Lung (tissue), 11 donors: ENCODE measurements at regions not wholly inside any gene's neighbourhood (a gene's known extent, or its start where the extent isn't known, plus 50 kb on each side); places are given as distances from the start of the nearest gene placed in this dataset.

ENCODE experiments used
- ATAC-seq: fragments of 200-7000 bp; cut with Tn5 transposase; one replicate; pipeline ENCODE4 v1.9.1; 2020; ENCODE audit warnings: moderate number of reproducible peaks; ENCODE audit not compliant: insufficient read depth, low FRiP score
- DNase-seq, 3 donors: peaks; one replicate each; pipeline ENCODE4 v3.0.0-alpha.2; 2013 to 2017
- H3K27ac ChIP-seq, 2 donors: one replicate each; pipeline ENCODE4 v1.5.1; 2013; ENCODE audit warnings: mild to moderate bottlenecking in 2 of 2, moderate library complexity in 2 of 2, control low read depth in 1 of 2, inconsistent platforms in 1 of 2, low read depth in 1 of 2, low read length in 1 of 2
- H3K27me3 ChIP-seq, 3 donors: one replicate each; pipeline ENCODE4 v1.5.1; 2013; ENCODE audit warnings: low read length in 2 of 3; ENCODE audit not compliant: control insufficient read depth in 3 of 3, insufficient read depth in 3 of 3
- H3K36me3 ChIP-seq, 4 donors: one replicate each; pipeline ENCODE4 v1.5.1; 2013; ENCODE audit warnings: low read length in 4 of 4, mild to moderate bottlenecking in 1 of 4, moderate library complexity in 1 of 4; ENCODE audit not compliant: control insufficient read depth in 4 of 4, insufficient read depth in 4 of 4
- H3K4me1 ChIP-seq, 5 donors: one replicate each; pipeline ENCODE4 v1.5.1; 2013; ENCODE audit warnings: low read length in 5 of 5, mild to moderate bottlenecking in 2 of 5, moderate library complexity in 1 of 5; ENCODE audit not compliant: control insufficient read depth in 5 of 5, insufficient read depth in 5 of 5
- H3K4me3 ChIP-seq: one replicate; pipeline ENCODE4 v1.5.1; 2013; ENCODE audit warnings: mild to moderate bottlenecking, control low read depth, moderate library complexity
- H3K9ac ChIP-seq, 2 donors: one replicate each; pipeline ENCODE4 v1.5.1; 2013; ENCODE audit warnings: low read length in 2 of 2, control low read depth in 1 of 2; ENCODE audit not compliant: insufficient read depth in 1 of 2
- H3K9me3 ChIP-seq, 4 donors: one replicate each; pipeline ENCODE4 v1.5.1; 2013; ENCODE audit warnings: low read length in 3 of 4, mild to moderate bottlenecking in 1 of 4, moderate library complexity in 1 of 4; ENCODE audit not compliant: control insufficient read depth in 4 of 4, insufficient read depth in 3 of 4
- WGBS, 2 donors: extraction: QIAGEN DNeasy Blood & Tissue Kit; methylation state at CpG; one replicate each; pipeline ENCODE4 v1.1.7; 2013; 5-methylcytosine and 5-hydroxymethylcytosine counted together
- TF ChIP-seq, protein P1 (sequence below): IDR thresholded peaks from 2 replicates; pipeline ENCODE4 v1.5.1; 2012; ENCODE audit warnings: mild to moderate bottlenecking; ENCODE audit errors: control extremely low read depth, extremely low read depth
- donor health status: control.
- donor health status: control.
- donor health status: Bipolar disorder and iron deficiency.
- donor health status: healthy.
- donor health status: DM: yes; HTN: yes; CAD: no.

DNA sequence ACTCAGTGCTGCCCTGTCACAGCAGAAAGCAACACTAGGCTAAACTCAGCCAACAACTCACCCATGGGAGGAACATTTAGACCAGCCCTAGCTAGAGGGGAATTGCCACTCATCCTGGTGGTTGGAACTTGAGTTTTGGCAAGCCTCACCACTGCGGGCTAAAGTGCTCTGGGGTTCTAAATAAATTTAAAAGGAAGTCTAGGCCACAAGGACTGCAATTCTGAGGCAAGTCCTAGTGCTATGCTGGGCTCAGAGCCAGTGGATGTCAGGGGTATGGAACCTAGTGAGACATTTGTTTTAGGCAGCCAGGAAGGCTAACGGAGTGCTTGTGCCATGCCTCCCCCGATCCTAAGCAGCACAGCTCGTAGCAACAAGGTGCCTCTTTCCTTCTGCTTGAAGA, 78.0 kb downstream of the RGS13 start:
- TF ChIP-seq, protein P1, sequence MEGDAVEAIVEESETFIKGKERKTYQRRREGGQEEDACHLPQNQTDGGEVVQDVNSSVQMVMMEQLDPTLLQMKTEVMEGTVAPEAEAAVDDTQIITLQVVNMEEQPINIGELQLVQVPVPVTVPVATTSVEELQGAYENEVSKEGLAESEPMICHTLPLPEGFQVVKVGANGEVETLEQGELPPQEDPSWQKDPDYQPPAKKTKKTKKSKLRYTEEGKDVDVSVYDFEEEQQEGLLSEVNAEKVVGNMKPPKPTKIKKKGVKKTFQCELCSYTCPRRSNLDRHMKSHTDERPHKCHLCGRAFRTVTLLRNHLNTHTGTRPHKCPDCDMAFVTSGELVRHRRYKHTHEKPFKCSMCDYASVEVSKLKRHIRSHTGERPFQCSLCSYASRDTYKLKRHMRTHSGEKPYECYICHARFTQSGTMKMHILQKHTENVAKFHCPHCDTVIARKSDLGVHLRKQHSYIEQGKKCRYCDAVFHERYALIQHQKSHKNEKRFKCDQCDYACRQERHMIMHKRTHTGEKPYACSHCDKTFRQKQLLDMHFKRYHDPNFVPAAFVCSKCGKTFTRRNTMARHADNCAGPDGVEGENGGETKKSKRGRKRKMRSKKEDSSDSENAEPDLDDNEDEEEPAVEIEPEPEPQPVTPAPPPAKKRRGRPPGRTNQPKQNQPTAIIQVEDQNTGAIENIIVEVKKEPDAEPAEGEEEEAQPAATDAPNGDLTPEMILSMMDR = no peak
- WGBS, 2 donors = 53 to 65% methylated on average over 4 of the region's 4 CpGs
- H3K27me3 ChIP-seq = no peaks in the 10 kb centered on the region
- no peak overlapping the region for H3K27ac ChIP-seq
- ATAC-seq (no peak), DNase-seq (peak in 1 of 3 donors; percentile 40)
- no peaks in the 10 kb centered on the region for H3K36me3 ChIP-seq
- H3K9ac ChIP-seq = no peak overlapping the region
- peaks cover 0 to 6% (median 2%) of the 10 kb centered on the region in 5 donors for H3K4me1 ChIP-seq
- H3K4me3 ChIP-seq = no peak overlapping the region
- H3K9me3 ChIP-seq = peaks cover 0 to 2% (median 0%) of the 10 kb centered on the region in 4 donors

DNA sequence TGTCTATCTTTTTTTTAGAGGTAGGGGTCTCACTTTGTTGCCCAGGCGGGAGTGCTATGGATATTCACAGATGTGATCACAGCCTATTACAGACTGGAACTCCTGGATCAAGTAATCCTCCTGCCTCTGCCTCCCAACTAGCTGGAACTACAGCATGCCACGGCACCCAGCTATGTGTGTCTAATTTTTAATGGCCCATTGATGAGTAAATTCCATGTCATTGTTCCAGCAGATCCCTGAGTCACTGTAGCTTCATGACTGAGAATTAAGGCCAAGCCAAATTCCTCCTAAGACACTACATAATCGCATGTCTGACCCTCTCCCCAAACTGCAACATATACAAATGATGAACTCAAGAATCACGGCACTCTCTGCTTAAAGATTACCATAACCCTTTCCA, 84.2 kb upstream of the RGS2 start:
- no peak for ATAC-seq
- TF ChIP-seq, protein P1 = no peak

DNA sequence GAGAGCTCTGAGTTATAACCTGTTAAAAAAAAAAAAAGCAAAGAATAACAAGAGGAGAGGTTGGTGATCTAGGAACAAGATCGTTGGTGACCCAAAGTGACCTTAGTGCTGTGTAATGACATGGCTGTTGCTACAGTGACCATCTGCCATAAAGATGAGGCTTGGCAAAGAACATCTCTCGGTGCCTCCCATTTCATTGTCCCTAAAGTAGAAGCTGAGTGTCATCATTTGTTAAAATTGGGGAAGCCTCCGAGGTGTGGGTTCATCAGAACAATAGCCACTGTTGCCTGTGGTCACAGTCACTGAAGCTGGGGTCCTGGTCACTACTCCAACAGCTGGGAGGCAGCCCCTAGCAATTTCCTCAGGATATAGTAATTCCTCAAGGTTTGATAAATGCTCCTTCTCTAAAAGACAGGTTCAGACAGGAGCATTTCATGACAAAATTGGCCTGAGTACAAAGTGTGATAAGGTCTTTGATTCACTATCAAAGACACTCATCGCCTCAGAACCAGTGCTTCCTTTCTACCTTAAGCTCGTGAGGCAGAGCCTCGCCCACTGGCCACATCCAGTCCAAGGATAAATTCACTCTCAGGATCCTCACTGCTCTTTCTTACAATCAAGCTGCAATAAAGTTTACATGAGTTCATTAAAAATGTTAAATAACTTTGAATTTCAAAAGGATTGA, 81.9 kb upstream of the RGS2 start:
- no peak for DNase-seq
- 83 to 88% methylated on average over 6 of the region's 6 CpGs for WGBS, 2 donors
- Histone ChIP-seq H3K27ac (no peak overlapping the region), H3K36me3 (no peaks in the 10 kb centered on the region), H3K9me3 (no peaks in the 10 kb centered on the region), H3K4me3 (no peak overlapping the region), H3K4me1 (peaks cover 0 to 27% (median 4%) of the 10 kb centered on the region in 5 donors), H3K9ac (no peak overlapping the region), H3K27me3 (no peaks in the 10 kb centered on the region)
- TF ChIP-seq, protein P1 = no peak
- no peak for ATAC-seq

More for the DNA sequence above, 84.2 kb upstream of the RGS2 start:
- no peak overlapping the region for H3K27ac ChIP-seq
- DNase-seq = no peak
- peaks cover 0 to 11% (median 2%) of the 10 kb centered on the region in 5 donors for H3K4me1 ChIP-seq
- H3K36me3 ChIP-seq = no peaks in the 10 kb centered on the region
- WGBS, 2 donors = 93 to 97% methylated on average over 4 of the region's 4 CpGs
- no peak overlapping the region for H3K9ac ChIP-seq
- H3K27me3 ChIP-seq = no peaks in the 10 kb centered on the region
- no peak overlapping the region for H3K4me3 ChIP-seq
- no peaks in the 10 kb centered on the region for H3K9me3 ChIP-seq

DNA sequence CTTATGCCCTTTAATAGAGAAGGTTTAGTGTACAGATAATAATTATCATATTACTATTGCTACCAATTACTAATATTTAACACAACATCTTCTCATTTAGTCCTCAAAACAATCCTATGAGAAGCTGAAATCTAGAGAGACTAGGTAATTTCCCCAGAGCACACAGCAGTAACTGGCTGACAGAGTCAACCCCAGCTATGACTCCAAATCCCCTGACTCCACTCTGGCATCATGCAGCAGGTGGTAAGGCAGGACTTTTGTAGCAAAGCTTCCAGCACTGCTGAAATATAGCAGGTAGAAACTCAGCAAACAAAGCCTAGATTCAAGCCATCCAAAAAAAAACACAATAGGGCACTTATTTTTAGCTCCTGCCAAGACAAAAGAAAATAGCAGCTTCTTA, 79.3 kb upstream of the RGS2 start:
- H3K27me3 ChIP-seq = no peaks in the 10 kb centered on the region
- H3K36me3 ChIP-seq = no peaks in the 10 kb centered on the region
- DNase-seq (no peak), ATAC-seq (no peak)
- H3K4me1 ChIP-seq = peaks cover 0 to 26% (median 4%) of the 10 kb centered on the region in 5 donors
- no peak overlapping the region for H3K27ac ChIP-seq
- TF ChIP-seq, protein P1 = no peak
- no peaks in the 10 kb centered on the region for H3K9me3 ChIP-seq
- no peak overlapping the region for H3K9ac ChIP-seq
- H3K4me3 ChIP-seq = no peak overlapping the region
